PC-3 (cell line): ENCODE measurements at regions not wholly inside any gene's neighbourhood (a gene's known extent, or its start where the extent isn't known, plus 50 kb on each side); places are given as distances from the start of the nearest gene placed in this dataset.

Source experiments
- ATAC-seq: fragments of 200-7000 bp; cut with Tn5 transposase; 2 replicates; pipeline ENCODE4 v1.9.1; 2020; ENCODE audit warnings: mild to moderate bottlenecking, moderate library complexity
- BruUV-seq: library from RNA; stranded (reverse); fragments of 400-500 nt; replicated peaks from 2 replicates; lab custom pipeline; 2021; lab: Mats Ljungman, UMichigan
- CTCF ChIA-PET: fragments of 300-600 bp; sonication (Branson Sonifier 250); formaldehyde crosslinking; loops from one replicate; lab custom pipeline; 2022; ENCODE audit warnings: antibody characterized with exemption; lab: Charles Lee
- POLR2A ChIA-PET: fragments of 300-600 bp; sonication (Branson Sonifier 250); formaldehyde crosslinking; loops from one replicate; lab custom pipeline; 2022; ENCODE audit warnings: antibody characterized with exemption; ENCODE audit not compliant: unreplicated experiment; lab: Charles Lee
- DNase-seq: peaks from one replicate; pipeline ENCODE4 v3.0.0-alpha.2; 2015
- H2AFZ ChIP-seq: fragments of 300-600 bp; sonication (generic); 2 replicates; pipeline ENCODE4 v1.6.0; 2016; ENCODE audit warnings: antibody characterized with exemption, low read length
- H3F3A ChIP-seq: fragments of 300-600 bp; sonication (generic); one replicate; pipeline ENCODE4 v1.6.0; 2017; ENCODE audit warnings: antibody characterized with exemption, low read length, control low read depth, mild to moderate bottlenecking; ENCODE audit not compliant: unreplicated experiment
- H3K27ac ChIP-seq: fragments of 300-600 bp; sonication (generic); 2 replicates; pipeline ENCODE4 v1.5.1; 2016; ENCODE audit warnings: mild to moderate bottlenecking, low read length
- H3K27me3 ChIP-seq: fragments of 300-600 bp; sonication (generic); 2 replicates; pipeline ENCODE4 v1.6.1; 2016; ENCODE audit warnings: low read length, mixed read lengths
- H3K36me3 ChIP-seq: fragments of 300-600 bp; sonication (generic); 2 replicates; pipeline ENCODE4 v1.6.1; 2016; ENCODE audit warnings: low read depth, mixed run types, low read length, mixed read lengths
- H3K4me1 ChIP-seq: fragments of 300-600 bp; sonication (generic); 2 replicates; pipeline ENCODE4 v1.5.1; 2016; ENCODE audit warnings: low read length; ENCODE audit not compliant: insufficient read depth
- H3K4me2 ChIP-seq: fragments of 300-600 bp; sonication (generic); 2 replicates; pipeline ENCODE4 v1.6.0; 2016; ENCODE audit warnings: low read length
- H3K4me3 ChIP-seq: fragments of 300-600 bp; sonication (generic); 2 replicates; pipeline ENCODE4 v1.5.1; 2016; ENCODE audit warnings: mild to moderate bottlenecking, low read length, mixed read lengths
- H3K79me2 ChIP-seq: fragments of 300-600 bp; sonication (generic); 2 replicates; pipeline ENCODE4 v1.6.1; 2017; ENCODE audit warnings: low read length, mixed read lengths
- H3K9ac ChIP-seq: fragments of 300-600 bp; sonication (generic); 2 replicates; pipeline ENCODE4 v1.6.0; 2016; ENCODE audit warnings: mild to moderate bottlenecking, low read length
- H3K9me2 ChIP-seq: fragments of 300-600 bp; sonication (generic); replicated peaks from 2 replicates; pipeline ENCODE4 v1.6.1; 2016; ENCODE audit warnings: mixed run types, low read length, mixed read lengths
- H3K9me3 ChIP-seq: fragments of 300-600 bp; sonication (generic); 2 replicates; pipeline ENCODE4 v1.6.1; 2016; ENCODE audit warnings: low read length, mixed read lengths
- H4K20me1 ChIP-seq: fragments of 300-600 bp; sonication (generic); 2 replicates; pipeline ENCODE4 v1.6.1; 2016; ENCODE audit warnings: low read length, mixed read lengths
- CTCF ChIP-seq: fragments of 300-600 bp; sonication (generic); conservative IDR thresholded peaks from 2 replicates; pipeline ENCODE4 v1.5.1; 2017; ENCODE audit warnings: antibody characterized with exemption, low read depth, mild to moderate bottlenecking, low read length
- EZH2 ChIP-seq: fragments of 300-600 bp; sonication (generic); IDR thresholded peaks from one replicate; pipeline ENCODE4 v1.6.1; 2017; ENCODE audit warnings: antibody characterized with exemption, mild to moderate bottlenecking, low read length; ENCODE audit not compliant: unreplicated experiment
- EZH2phosphoT487 ChIP-seq: fragments of 300-600 bp; sonication (generic); IDR thresholded peaks from 2 replicates; pipeline ENCODE4 v1.6.1; 2018; ENCODE audit warnings: mild to moderate bottlenecking, antibody characterized with exemption, low read length, borderline replicate concordance
- intact Hi-C: fragments of 100-400 bp; cut with micrococcal nuclease; formaldehyde crosslinking; loops from 2 replicates; pipeline ENCODE4 v1.9.0; 2023

DNA sequence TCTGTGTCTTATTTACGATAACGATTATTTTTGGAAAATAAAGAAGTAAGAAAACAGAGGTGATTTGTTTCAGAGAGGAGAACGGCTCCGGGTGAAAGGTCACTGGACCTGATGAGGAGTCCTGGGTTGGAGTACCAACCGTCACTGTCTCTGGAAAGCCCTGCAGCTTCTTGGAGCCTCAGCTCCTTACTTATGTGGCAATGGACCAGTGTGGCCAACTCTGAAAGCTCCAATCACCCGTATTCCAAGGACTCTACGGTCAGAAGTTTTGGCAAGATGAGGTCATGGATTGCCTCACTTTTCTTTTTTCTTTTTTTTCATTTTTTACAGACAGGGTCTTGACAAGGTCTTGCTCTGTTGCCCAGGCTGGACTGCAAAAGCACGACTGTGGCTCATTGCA, 84.8 kb downstream of the KLF4 start:
- no peak overlapping the region for H3K27ac ChIP-seq
- no peaks in the 10 kb centered on the region for H3K36me3 ChIP-seq
- ATAC-seq (no peak), DNase-seq (no peak)
- H2AFZ ChIP-seq: no peak overlapping the region
- H3K9ac ChIP-seq: no peak overlapping the region
- H3F3A ChIP-seq: no peaks in the 10 kb centered on the region
- no peaks in the 10 kb centered on the region for H3K9me2 ChIP-seq
- TF ChIP-seq EZH2 (no peak), EZH2phosphoT487 (no peak), CTCF (no peak)
- no peaks in the 10 kb centered on the region for H4K20me1 ChIP-seq
- CTCF ChIA-PET: no interaction called here
- no peaks in the 10 kb centered on the region for H3K9me3 ChIP-seq
- POLR2A ChIA-PET: no interaction called here
- H3K27me3 ChIP-seq: no peaks in the 10 kb centered on the region
- no peaks in the 10 kb centered on the region for H3K4me1 ChIP-seq
- BruUV-seq: no TSS peak
- H3K79me2 ChIP-seq: no peaks in the 10 kb centered on the region
- intact Hi-C loops: no loop called here
- no peak overlapping the region for H3K4me3 ChIP-seq
- H3K4me2 ChIP-seq: no peak overlapping the region

- CTCF ChIA-PET: no interaction called here
- no peak overlapping the region for H3K4me3 ChIP-seq
- intact Hi-C loops: no loop called here
These were observed 85.4 kb downstream of the KLF4 start for GRCh38 chr9:107404161-107404560.

More at GRCh38 chr9:107404161-107404560, 85.4 kb downstream of the KLF4 start:
- no peak overlapping the region for H3K4me2 ChIP-seq
- H3K4me1 ChIP-seq: no peaks in the 10 kb centered on the region
- no peak overlapping the region for H3K27ac ChIP-seq
- no peaks in the 10 kb centered on the region for H3F3A ChIP-seq
- no peak overlapping the region for H3K9ac ChIP-seq
- H4K20me1 ChIP-seq: no peaks in the 10 kb centered on the region
- no peak for TF ChIP-seq EZH2phosphoT487
- no peak for TF ChIP-seq CTCF
- no peak for TF ChIP-seq EZH2
- ATAC-seq: no peak
- BruUV-seq: no TSS peak
- H3K27me3 ChIP-seq: no peaks in the 10 kb centered on the region
- POLR2A ChIA-PET: no interaction called here
- H3K36me3 ChIP-seq: no peaks in the 10 kb centered on the region
- H2AFZ ChIP-seq: no peak overlapping the region
- no peak for DNase-seq
- H3K9me3 ChIP-seq: no peaks in the 10 kb centered on the region
- no peaks in the 10 kb centered on the region for H3K79me2 ChIP-seq
- H3K9me2 ChIP-seq: no peaks in the 10 kb centered on the region
